ENCODE measurements at regions not wholly inside any gene's neighbourhood (a gene's known extent, or its start where the extent isn't known, plus 50 kb on each side); places are given as distances from the start of the nearest gene placed in this dataset.

DNA sequence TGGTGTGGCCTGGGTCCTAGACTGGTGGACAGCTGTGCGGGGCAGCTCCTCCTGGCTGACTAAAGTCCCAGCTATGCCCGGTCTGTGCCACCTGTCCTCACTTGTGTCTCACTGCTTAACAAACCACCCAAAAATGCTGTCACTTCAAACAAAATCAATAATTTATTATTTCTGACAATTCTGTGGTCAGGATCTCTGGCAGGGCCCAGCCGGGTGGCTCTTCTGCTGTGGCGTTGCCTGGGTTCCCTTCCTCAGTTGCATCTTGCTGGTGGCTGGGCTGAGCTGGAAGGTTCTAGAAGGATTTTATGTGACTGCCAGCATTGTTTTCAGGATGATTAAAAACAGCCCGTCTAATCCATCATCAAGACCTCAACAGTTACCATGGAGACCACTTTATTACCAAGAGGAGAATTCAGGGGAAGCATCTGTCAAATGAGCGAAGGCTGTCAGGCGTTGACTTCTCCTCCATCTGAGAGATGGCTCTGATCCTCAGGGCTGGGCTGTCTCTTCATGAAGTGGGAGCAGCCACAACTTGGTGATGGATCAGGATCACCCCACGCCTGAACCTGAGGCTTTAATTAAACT is 280.6 kb upstream of the SFSWAP start:
- TF ChIP-seq POLR2A (IDR thresholded peaks at IDR 0.05; ENCODE audit: low read length) (no peak), GATA1 (IDR thresholded peaks at IDR 0.05; ENCODE audit: low read depth, low read length) (no peak)
